H1 (cell line): ENCODE measurements at regions not wholly inside any gene's neighbourhood (a gene's known extent, or its start where the extent isn't known, plus 50 kb on each side); places are given as distances from the start of the nearest gene placed in this dataset.

Experiments used
- CTCF ChIA-PET: fragments of 300-600 bp; sonication (Branson Sonifier 250); formaldehyde crosslinking; loops from one replicate; lab custom pipeline; 2021; ENCODE audit not compliant: partially characterized antibody; lab: Charles Lee
- POLR2A ChIA-PET: fragments of 300-600 bp; sonication (Branson Sonifier 250); formaldehyde crosslinking; loops from one replicate; lab custom pipeline; 2021; ENCODE audit warnings: inconsistent platforms; ENCODE audit not compliant: partially characterized antibody; lab: Charles Lee
- DNase-seq, 2 experiments: peaks; one replicate each; pipeline versions ENCODE4 v3.0.0 to v3.0.0-alpha.2; 2010 to 2022; ENCODE audit warnings: low spot score in 2 of 2, low read depth in 1 of 2, mixed read lengths in 1 of 2
- FAIRE-seq: peaks from 2 replicates; lab custom pipeline; 2011; peaks lifted over from hg19 to GRCh38; lab: Jason Lieb, UNC
- H2AFZ ChIP-seq: 2 replicates; pipeline ENCODE4 v1.8.1; 2012; ENCODE audit warnings: low read length, inconsistent platforms
- H2AK5ac ChIP-seq: 2 replicates; pipeline ENCODE4 v1.6.1; 2013; ENCODE audit warnings: low read depth, low read length
- H2BK120ac ChIP-seq: replicated peaks from 2 replicates; pipeline ENCODE3; 2013; ENCODE audit warnings: low read depth, low read length, inconsistent platforms
- H2BK12ac ChIP-seq: 2 replicates; pipeline ENCODE4 v1.6.1; 2013; ENCODE audit warnings: low read depth, low read length
- H2BK15ac ChIP-seq: 2 replicates; pipeline ENCODE4 v1.6.1; 2013; ENCODE audit warnings: low read length
- H2BK20ac ChIP-seq: 2 replicates; pipeline ENCODE4 v1.6.1; 2013; ENCODE audit warnings: low read length
- H2BK5ac ChIP-seq: 2 replicates; pipeline ENCODE4 v1.6.1; 2013; ENCODE audit warnings: low read depth, low read length
- H3K14ac ChIP-seq: 2 replicates; pipeline ENCODE4 v1.6.1; 2013; ENCODE audit warnings: inconsistent platforms; ENCODE audit not compliant: insufficient read length
- H3K18ac ChIP-seq: 2 replicates; pipeline ENCODE4 v1.6.1; 2013; ENCODE audit warnings: low read length; ENCODE audit errors: extremely low read depth
- H3K23ac ChIP-seq: 2 replicates; pipeline ENCODE4 v1.6.1; 2013; ENCODE audit warnings: inconsistent platforms; ENCODE audit not compliant: insufficient read length
- H3K23me2 ChIP-seq: 2 replicates; pipeline ENCODE4 v1.6.1; 2013; ENCODE audit warnings: low read depth, low read length
- H3K27ac ChIP-seq: 2 replicates; pipeline ENCODE4 v1.6.1; 2011; ENCODE audit warnings: low read depth, low read length, inconsistent platforms
- H3K27me3 ChIP-seq, 4 experiments: replicated peaks in 1 of 4; 1 replicate in 1 of 4; 2 replicates in 3 of 4; pipeline versions ENCODE4 v1.6.1 to v1.8.1; 2011 to 2013; ENCODE audit warnings: low read length in 3 of 4, mild to moderate bottlenecking in 3 of 4, inconsistent platforms in 2 of 4, mixed read lengths in 2 of 4, moderate library complexity in 1 of 4; ENCODE audit not compliant: control insufficient read depth in 3 of 4, insufficient read depth in 3 of 4; ENCODE audit errors: extremely low read depth in 1 of 4
- H3K36me3 ChIP-seq, 4 experiments: 2 replicates each; pipeline versions ENCODE4 v1.6.1 to v1.8.1; 2011 to 2013; ENCODE audit warnings: mild to moderate bottlenecking in 4 of 4, low read length in 3 of 4, moderate library complexity in 2 of 4, control low read depth in 1 of 4, inconsistent platforms in 1 of 4; ENCODE audit not compliant: insufficient read depth in 4 of 4, control insufficient read depth in 2 of 4
- H3K4ac ChIP-seq: replicated peaks from 2 replicates; pipeline ENCODE3; 2013; ENCODE audit warnings: low read length, low read depth, mixed read lengths, inconsistent platforms; ENCODE audit not compliant: insufficient read length
- H3K4me1 ChIP-seq, 4 experiments: replicated peaks in 1 of 4; 1 replicate in 1 of 4; 2 replicates in 3 of 4; pipeline versions ENCODE4 v1.6.1 to v1.8.1; 2011 to 2013; ENCODE audit warnings: low read length in 3 of 4, inconsistent platforms in 2 of 4, mixed read lengths in 1 of 4; ENCODE audit not compliant: insufficient read depth in 4 of 4, control insufficient read depth in 3 of 4
- H3K4me2 ChIP-seq, 2 experiments: 2 replicates each; pipeline versions ENCODE4 v1.6.1 to v1.8.1; 2011 to 2013; ENCODE audit warnings: low read depth in 2 of 2, low read length in 2 of 2, control low read depth in 1 of 2, inconsistent platforms in 1 of 2, mild to moderate bottlenecking in 1 of 2; ENCODE audit not compliant: insufficient read depth in 1 of 2
- H3K4me3 ChIP-seq, 4 experiments: fragments of 200-600, 300-600 bp in 1 of 4; sonication (generic), shearing (Covaris generic), sonication (Bioruptor Twin) in 1 of 4; 2 replicates each; pipeline versions ENCODE4 v1.5.1 to v1.8.1; 2011 to 2016; ENCODE audit warnings: low read length in 4 of 4, low read depth in 3 of 4, control low read depth in 2 of 4, inconsistent platforms in 2 of 4, mild to moderate bottlenecking in 2 of 4, mixed read lengths in 1 of 4, moderate library complexity in 1 of 4; ENCODE audit not compliant: insufficient read depth in 2 of 4; ENCODE audit errors: extremely low read depth in 1 of 4
- H3K56ac ChIP-seq: replicated peaks from 2 replicates; pipeline ENCODE3; 2013; ENCODE audit warnings: low read depth, mild to moderate bottlenecking, mixed read lengths, low read length, inconsistent platforms; ENCODE audit not compliant: insufficient read length
- H3K79me1 ChIP-seq: 2 replicates; pipeline ENCODE4 v1.6.1; 2013; ENCODE audit warnings: low read depth, low read length, control low read depth
- H3K79me2 ChIP-seq, 2 experiments: 2 replicates each; pipeline versions ENCODE4 v1.6.1 to v1.8.1; 2012 to 2013; ENCODE audit warnings: low read length in 2 of 2, mild to moderate bottlenecking in 2 of 2, inconsistent platforms in 1 of 2; ENCODE audit not compliant: insufficient read depth in 2 of 2, control insufficient read depth in 1 of 2
- H3K9ac ChIP-seq, 4 experiments: replicated peaks in 1 of 4; 1 replicate in 1 of 4; 2 replicates in 3 of 4; pipeline versions ENCODE4 v1.6.1 to v1.8.1; 2011 to 2013; ENCODE audit warnings: low read depth in 3 of 4, low read length in 3 of 4, control low read depth in 2 of 4, mild to moderate bottlenecking in 2 of 4, moderate library complexity in 2 of 4, inconsistent platforms in 1 of 4; ENCODE audit errors: extremely low read depth in 1 of 4
- H3K9me3 ChIP-seq, 2 experiments: 2 replicates each; pipeline versions ENCODE4 v1.6.1 to v1.8.1; 2012 to 2013; ENCODE audit warnings: mild to moderate bottlenecking in 2 of 2, moderate library complexity in 2 of 2, control low read depth in 1 of 2, inconsistent platforms in 1 of 2, low read depth in 1 of 2, low read length in 1 of 2, mixed read lengths in 1 of 2; ENCODE audit not compliant: insufficient read depth in 2 of 2
- H4K20me1 ChIP-seq, 2 experiments: replicated peaks in 1 of 2; 2 replicates each; pipeline versions ENCODE3 to v1.8.1; 2011 to 2013; ENCODE audit warnings: inconsistent platforms in 2 of 2, low read length in 2 of 2, mild to moderate bottlenecking in 1 of 2; ENCODE audit not compliant: insufficient read depth in 2 of 2, control insufficient read depth in 1 of 2
- H4K5ac ChIP-seq: 2 replicates; pipeline ENCODE4 v1.6.1; 2013; ENCODE audit warnings: low read length, low read depth, mixed read lengths, inconsistent platforms; ENCODE audit not compliant: insufficient read length
- H4K8ac ChIP-seq: 2 replicates; pipeline ENCODE4 v1.8.0; 2013; ENCODE audit warnings: mild to moderate bottlenecking, moderate library complexity, low read length, inconsistent platforms; ENCODE audit not compliant: insufficient read depth; ENCODE audit errors: extremely low read depth
- H4K91ac ChIP-seq: replicated peaks from 2 replicates; pipeline ENCODE3; 2013; ENCODE audit warnings: low read length, mixed read lengths, inconsistent platforms; ENCODE audit not compliant: insufficient read length
- CBX5 ChIP-seq: fragments of 300-800, 300-1000 bp; sonication (generic); IDR thresholded peaks from 2 replicates; pipeline ENCODE4 v1.7.1; 2016; ENCODE audit warnings: antibody characterized with exemption, low read length, low read depth
- RFX5 ChIP-seq: IDR thresholded peaks from 2 replicates; pipeline ENCODE4 v1.6.1; 2011; ENCODE audit warnings: low read depth, low read length, improper control_type of control experiment, borderline replicate concordance
- TAF1 ChIP-seq: IDR thresholded peaks from 2 replicates; pipeline ENCODE4 v1.6.1; 2011; ENCODE audit warnings: mild to moderate bottlenecking, low read depth, low read length
- WGBS, 2 experiments: shearing (Covaris generic) in 1 of 2; methylation state at CpG; one replicate each; pipeline versions ENCODE4 v1.1.6 to v1.1.7; 2013 to 2015; ENCODE audit warnings: low lambda C conversion rate in 2 of 2, mixed read lengths in 2 of 2, inconsistent platforms in 1 of 2, low coverage in 1 of 2, missing lambda C conversion rate in 1 of 2; ENCODE audit not compliant: insufficient replicate concordance in 2 of 2, insufficient coverage in 1 of 2, insufficient read length in 1 of 2; ENCODE audit errors: extremely low coverage in 1 of 2, missing lambda C conversion rate in 1 of 2; 5-methylcytosine and 5-hydroxymethylcytosine counted together

DNA sequence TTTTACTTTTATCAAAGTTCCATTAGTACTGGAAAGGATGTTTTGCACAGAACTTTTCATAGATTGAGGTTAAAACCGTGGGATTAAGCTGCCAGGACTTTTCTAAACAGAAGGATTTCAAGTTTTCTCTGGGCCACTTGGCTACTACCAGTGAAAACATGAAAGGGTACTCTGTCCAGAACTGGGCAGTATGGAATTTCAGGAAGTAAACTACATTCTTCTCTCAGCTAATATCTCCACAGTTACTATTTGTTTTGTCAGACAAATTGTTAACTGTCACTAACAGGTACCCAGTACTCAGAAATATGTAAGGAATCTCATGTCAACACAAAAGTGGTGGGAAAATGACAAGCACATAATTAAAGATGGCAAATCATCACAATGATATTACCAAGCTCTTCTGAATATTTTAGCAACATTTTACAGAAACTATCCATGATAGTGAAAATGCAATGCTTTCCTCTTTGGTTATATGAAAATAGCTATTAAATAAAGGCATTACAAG lies 454.4 kb downstream of the C4orf33 start:
- no peak for FAIRE-seq
- TF ChIP-seq RFX5 (no peak), TAF1 (no peak), CBX5 (no peak)

More for the DNA sequence above, 454.4 kb downstream of the C4orf33 start:
- Histone ChIP-seq H3K4me1 (no peaks in the 10 kb centered on the region), H3K14ac (no peak overlapping the region), H3K4me2 (no peak overlapping the region), H3K18ac (no peak overlapping the region), H2AK5ac (no peak overlapping the region), H4K8ac (no peak overlapping the region), H2AFZ (no peak overlapping the region), H4K5ac (no peak overlapping the region), H3K36me3 (no peaks in the 10 kb centered on the region), H4K91ac (no peak overlapping the region), H2BK120ac (no peak overlapping the region), H3K9ac (no peak overlapping the region), H2BK20ac (no peak overlapping the region), H3K4me3 (no peak overlapping the region), H2BK5ac (no peak overlapping the region), H3K23me2 (no peaks in the 10 kb centered on the region), H3K9me3 (no peaks in the 10 kb centered on the region), H4K20me1 (no peaks in the 10 kb centered on the region), H3K27ac (no peak overlapping the region), H3K4ac (no peak overlapping the region), H3K27me3 (no peaks in the 10 kb centered on the region), H2BK12ac (no peak overlapping the region), H3K79me2 (no peaks in the 10 kb centered on the region), H3K23ac (no peak overlapping the region), H3K56ac (no peak overlapping the region), H2BK15ac (no peak overlapping the region), H3K79me1 (no peaks in the 10 kb centered on the region)
- WGBS, 2 experiments: 78% methylated on average over 1 of the region's 1 CpG; no CpG with 5 or more reads in 1 of the 2 experiments
- no peak for DNase-seq
- CTCF ChIA-PET: interaction anchor here (1.2 kb wide), 1 partner anchor 10 kb away, joined by 3 read pairs; no protein-coding TSS in a partner anchor
- POLR2A ChIA-PET: no interaction called here
